NCI-H2081 treated with DMSO at 0.1 percent for 48 hours (cell line): ENCODE measurements at regions not wholly inside any gene's neighbourhood (a gene's known extent, or its start where the extent isn't known, plus 50 kb on each side); places are given as distances from the start of the nearest gene placed in this dataset.
"Not testable (repeated sequence)": the region's sequence is repeated elsewhere in the genome, so short reads cannot be mapped to it uniquely, and the experiment has no call there.

Source experiments
- DNase-seq: peaks from one replicate; lab custom pipeline; 2025; lab: John Stamatoyannopoulos, UW

- DNase-seq, result not testable (repeated sequence)
Measured at GRCh38 chr1:206362994-206363393, 107.3 kb upstream of the IKBKE start.

DNA sequence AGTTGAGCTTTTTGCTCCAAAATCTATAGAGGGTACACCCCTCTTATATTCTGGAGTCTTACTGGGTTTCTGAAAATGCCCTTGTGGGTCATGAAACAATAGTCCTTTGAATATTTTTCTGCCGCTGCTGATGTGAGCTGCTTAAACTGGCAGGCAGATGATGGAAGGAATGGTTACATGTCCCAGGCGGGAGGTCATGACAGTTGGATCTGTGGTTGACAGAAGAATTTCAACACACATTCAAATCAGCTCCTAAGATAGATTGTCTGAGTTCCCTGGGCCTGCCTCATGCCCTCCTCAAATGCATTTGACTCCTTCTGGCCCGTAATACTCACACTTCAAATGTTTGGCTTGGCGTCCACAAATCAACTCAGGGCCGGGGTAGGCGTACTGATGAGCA lies 105.0 kb upstream of the IKBKE start:
- DNase-seq, result not testable (repeated sequence)

DNA sequence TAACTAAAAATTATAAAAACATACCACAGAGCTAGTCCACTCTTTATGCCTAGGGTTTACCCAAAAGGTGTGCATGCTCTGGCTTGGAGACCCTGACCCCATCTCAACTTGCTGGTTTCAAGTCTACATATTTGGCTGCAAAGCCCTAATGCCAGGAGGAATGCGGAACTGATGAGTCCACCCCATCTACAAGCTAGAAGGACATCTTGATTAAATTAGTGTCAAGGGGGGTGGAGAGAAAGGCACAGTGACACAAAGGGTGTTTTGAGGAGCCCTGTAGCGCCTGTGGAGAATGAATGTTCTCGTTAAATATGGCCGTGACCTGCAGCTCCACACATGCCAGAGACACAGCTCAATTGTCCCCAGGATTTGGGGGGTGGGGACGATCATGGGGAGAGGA lies 104.1 kb upstream of the IKBKE start:
- DNase-seq, result not testable (repeated sequence)

GRCh38 chr1:206366772-206367171 lies 103.5 kb upstream of the IKBKE start:
- not testable (repeated sequence) for DNase-seq

- not testable (repeated sequence) for DNase-seq
Measured at GRCh38 chr1:206367955-206368622, 102.2 kb upstream of the IKBKE start.

- not testable (repeated sequence) for DNase-seq
Measured at GRCh38 chr1:206374725-206375124, 95.6 kb upstream of the IKBKE start.

- not testable (repeated sequence) for DNase-seq
Measured at GRCh38 chr1:206375552-206375951, 94.7 kb upstream of the IKBKE start.

GRCh38 chr1:206378506-206378905 lies 91.8 kb upstream of the IKBKE start:
- not testable (repeated sequence) for DNase-seq

GRCh38 chr1:206379245-206379644 lies 91.0 kb upstream of the IKBKE start:
- not testable (repeated sequence) for DNase-seq

GRCh38 chr1:206380163-206380790 lies 90.0 kb upstream of the IKBKE start:
- DNase-seq, result not testable (repeated sequence)

DNA sequence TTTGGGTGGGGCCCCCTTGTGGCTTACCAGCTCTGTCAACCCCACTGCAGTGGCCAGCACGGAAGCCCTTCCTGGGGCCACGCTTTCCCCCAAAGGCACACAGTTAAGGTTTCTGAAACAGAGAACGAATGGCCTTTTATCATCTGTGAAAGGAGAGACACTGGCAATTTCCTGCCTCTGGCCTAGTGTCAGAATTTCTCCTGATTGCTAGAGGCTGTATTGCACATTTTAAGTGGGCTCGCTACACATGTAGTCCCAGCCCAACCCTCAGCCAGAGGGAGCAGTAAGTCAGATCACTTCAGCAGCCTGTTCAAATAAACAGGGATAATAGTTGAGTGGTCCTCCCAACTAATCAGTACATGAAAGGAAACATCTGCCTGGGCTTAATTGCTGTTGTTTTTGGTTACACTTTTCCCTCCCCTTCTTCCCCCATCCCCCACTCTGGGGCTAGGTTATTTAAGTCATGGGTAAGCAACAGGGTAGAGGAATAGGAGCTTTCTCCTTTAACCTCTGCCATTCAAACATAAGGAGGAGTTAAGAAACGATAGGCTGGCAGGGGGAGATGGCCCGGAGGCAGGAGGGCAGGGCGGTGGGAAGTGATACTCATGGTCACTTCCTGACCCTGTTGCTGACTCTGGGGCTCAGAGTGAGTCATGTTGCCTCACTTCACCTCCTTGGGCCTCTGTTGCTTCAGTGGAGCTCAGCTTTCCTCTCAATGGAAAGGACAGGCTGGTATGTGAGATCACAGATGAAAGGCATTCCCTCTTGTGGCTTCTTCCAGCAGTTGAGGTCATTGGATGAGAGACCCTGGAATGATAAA lies 89.3 kb upstream of the IKBKE start:
- peak; percentile 4 for DNase-seq

- DNase-seq, result not testable (repeated sequence)
Measured at GRCh38 chr1:206384029-206384807, 86.1 kb upstream of the IKBKE start.

DNA sequence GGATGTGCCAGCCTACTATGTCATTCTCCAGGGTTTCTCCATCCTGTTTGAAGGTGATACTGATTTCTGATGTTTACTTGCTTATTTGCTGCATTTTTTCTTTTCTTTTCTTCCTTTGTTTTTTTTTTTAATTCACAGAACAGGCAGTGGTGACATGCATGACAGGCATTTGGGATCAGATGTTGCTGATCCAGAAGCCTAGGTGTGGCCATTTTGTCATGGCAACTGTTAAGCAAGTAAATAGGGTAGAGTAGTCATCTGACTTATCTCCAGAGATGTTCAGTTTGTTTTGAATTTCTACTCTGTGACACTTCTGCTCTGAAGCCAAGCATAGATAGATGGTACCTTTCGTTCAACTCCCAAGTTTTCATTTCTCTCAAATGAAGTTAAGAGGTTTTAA lies 85.4 kb upstream of the IKBKE start:
- DNase-seq, result not testable (repeated sequence)

DNA sequence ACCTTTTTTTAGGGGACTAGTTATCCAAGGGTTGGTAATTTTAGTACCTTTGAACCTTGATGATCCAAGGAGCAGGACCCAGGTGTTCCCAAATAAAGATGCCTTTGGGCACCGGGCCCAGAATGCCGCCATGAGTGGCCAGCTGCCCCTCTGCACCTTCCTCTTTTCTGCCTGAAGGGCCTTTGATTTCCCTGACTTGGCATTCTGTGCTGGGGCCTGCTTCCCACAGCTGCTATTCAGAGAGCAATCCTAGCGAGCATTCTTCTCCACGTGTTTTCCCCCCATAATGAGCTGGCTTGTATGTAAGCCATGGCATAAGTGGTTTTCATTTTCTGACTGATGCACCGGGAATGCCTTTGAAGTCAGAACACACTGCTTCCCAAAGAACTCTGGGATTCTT lies 82.6 kb upstream of the IKBKE start:
- not testable (repeated sequence) for DNase-seq

GRCh38 chr1:206391903-206392302 lies 78.4 kb upstream of the IKBKE start:
- not testable (repeated sequence) for DNase-seq

DNA sequence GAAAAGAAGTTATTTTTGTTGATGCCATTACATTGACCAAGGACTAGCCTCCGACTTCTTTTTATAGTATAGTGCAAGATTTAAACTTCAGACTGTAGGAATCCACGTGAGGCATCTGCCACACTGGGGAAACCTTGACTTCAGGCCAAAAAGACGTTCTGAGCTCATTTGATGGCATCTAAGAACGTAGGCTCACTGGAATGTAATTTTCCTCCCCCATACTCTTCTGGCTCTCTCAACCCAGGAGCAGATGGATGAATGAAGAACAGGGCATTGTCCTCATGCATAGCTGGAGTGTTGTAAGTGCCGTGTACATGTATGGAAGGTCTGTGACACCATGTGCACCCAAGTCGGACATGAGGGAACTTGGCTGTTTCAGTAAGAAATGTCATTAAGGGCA lies 72.8 kb upstream of the IKBKE start:
- DNase-seq, result not testable (repeated sequence)

DNA sequence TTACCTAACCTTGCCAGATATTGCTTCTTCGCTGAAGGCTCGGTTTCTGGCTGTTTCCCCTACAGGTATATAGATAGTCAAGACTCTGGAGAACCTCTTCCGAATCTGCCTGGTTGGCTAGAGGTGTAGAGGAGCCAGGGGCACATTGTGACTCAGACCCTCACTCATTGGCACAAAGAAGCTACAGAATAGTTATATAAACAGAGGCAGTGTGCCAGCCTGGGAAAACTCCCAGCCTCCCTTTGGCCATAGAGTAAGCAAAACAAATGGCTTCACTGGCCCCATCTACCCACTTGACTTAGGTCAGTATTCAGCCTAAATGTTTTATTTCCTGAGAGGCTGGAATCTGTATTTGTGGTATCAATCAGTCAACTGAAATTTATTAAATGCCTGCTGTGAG lies 72.0 kb upstream of the IKBKE start:
- not testable (repeated sequence) for DNase-seq

- not testable (repeated sequence) for DNase-seq
Measured at GRCh38 chr1:206403612-206404307, 66.5 kb upstream of the IKBKE start.

GRCh38 chr1:206404309-206405027 lies 65.8 kb upstream of the IKBKE start:
- not testable (repeated sequence) for DNase-seq

DNA sequence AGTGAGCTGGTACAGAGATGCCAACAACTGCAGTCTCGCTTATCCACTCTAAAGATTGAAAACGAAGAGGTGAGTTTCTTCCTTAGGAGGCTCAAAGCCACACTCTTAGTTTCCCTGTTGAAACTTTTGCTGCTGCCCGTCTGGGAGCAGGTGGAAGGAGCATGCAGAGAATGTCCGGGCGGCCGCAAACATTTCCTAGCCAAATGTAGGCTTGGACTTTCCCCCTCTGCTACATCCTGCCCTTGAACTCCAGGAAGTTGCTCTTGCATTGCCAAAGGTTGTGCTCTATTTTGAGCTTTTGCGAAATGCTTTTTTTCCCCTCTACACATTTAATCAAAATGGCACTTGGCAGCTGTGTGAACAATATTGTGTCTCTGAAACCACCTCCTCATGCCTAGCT lies 65.0 kb upstream of the IKBKE start:
- not testable (repeated sequence) for DNase-seq
